IMR-90 (cell line): ENCODE measurements at regions not wholly inside any gene's neighbourhood (a gene's known extent, or its start where the extent isn't known, plus 50 kb on each side); places are given as distances from the start of the nearest gene placed in this dataset.

Source experiments
- ATAC-seq: fragments of 200-7000 bp; cut with Tn5 transposase; 2 replicates; pipeline ENCODE4 v1.9.1; 2020; ENCODE audit warnings: low read depth, mild to moderate bottlenecking, moderate library complexity
- BruUV-seq: library from RNA; stranded (reverse); fragments of 400-500 nt; replicated peaks from 2 replicates; lab custom pipeline; 2021; lab: Mats Ljungman, UMichigan
- CTCF ChIA-PET: fragments of 300-600 bp; formaldehyde crosslinking; extraction: SDS; loops from one replicate; lab custom pipeline; 2021; ENCODE audit warnings: antibody characterized with exemption; lab: Yijun Ruan, JAX
- POLR2A ChIA-PET: fragments of 300-600 bp; sonication (Branson Sonifier 250); formaldehyde crosslinking; loops from one replicate; lab custom pipeline; 2022; ENCODE audit warnings: antibody characterized with exemption; ENCODE audit not compliant: unreplicated experiment; lab: Charles Lee
- DNase-seq: peaks from one replicate; pipeline ENCODE4 v3.0.0; 2013
- H2AFZ ChIP-seq: replicated peaks from 2 replicates; pipeline ENCODE3; 2013; ENCODE audit warnings: low read length, mild to moderate bottlenecking; ENCODE audit not compliant: poor library complexity
- H2AK5ac ChIP-seq: 2 replicates; pipeline ENCODE4 v1.6.1; 2013; ENCODE audit warnings: low read depth, low read length, inconsistent platforms
- H2AK9ac ChIP-seq: replicated peaks from 2 replicates; pipeline ENCODE3; 2013; ENCODE audit warnings: mild to moderate bottlenecking, low read depth, low read length, moderate library complexity; ENCODE audit not compliant: poor library complexity
- H2BK120ac ChIP-seq: 2 replicates; pipeline ENCODE4 v1.6.1; 2013; ENCODE audit warnings: low read depth, low read length, inconsistent platforms
- H2BK15ac ChIP-seq: 3 replicates; pipeline ENCODE4 v1.6.1; 2013; ENCODE audit warnings: low read depth, low read length, inconsistent platforms
- H2BK20ac ChIP-seq: 2 replicates; pipeline ENCODE4 v1.6.1; 2013; ENCODE audit warnings: low read depth, mild to moderate bottlenecking, inconsistent platforms, low read length, moderate library complexity
- H2BK5ac ChIP-seq: 2 replicates; pipeline ENCODE4 v1.6.1; 2013; ENCODE audit warnings: mild to moderate bottlenecking, low read depth, low read length, inconsistent platforms; ENCODE audit not compliant: poor library complexity, severe bottlenecking
- H3K14ac ChIP-seq: replicated peaks from 2 replicates; pipeline ENCODE4 v1.6.1; 2013; ENCODE audit warnings: low read depth, low read length, inconsistent platforms
- H3K18ac ChIP-seq: 2 replicates; pipeline ENCODE4 v1.6.1; 2013; ENCODE audit warnings: low read depth, low read length, control low read depth
- H3K23ac ChIP-seq: 2 replicates; pipeline ENCODE4 v1.6.1; 2013; ENCODE audit warnings: low read depth, low read length, inconsistent platforms
- H3K27ac ChIP-seq: 2 replicates; pipeline ENCODE4 v1.5.1; 2013; ENCODE audit warnings: mild to moderate bottlenecking, control low read depth, low read length; ENCODE audit not compliant: insufficient read depth
- H3K27me3 ChIP-seq: 2 replicates; pipeline ENCODE4 v1.6.1; 2013; ENCODE audit warnings: low read length; ENCODE audit not compliant: control insufficient read depth, insufficient read depth
- H3K36me3 ChIP-seq: 2 replicates; pipeline ENCODE4 v1.6.1; 2013; ENCODE audit warnings: low read length, mixed read lengths; ENCODE audit not compliant: control insufficient read depth, insufficient read depth
- H3K4ac ChIP-seq: 2 replicates; pipeline ENCODE4 v1.6.1; 2013; ENCODE audit warnings: low read depth, low read length, inconsistent platforms
- H3K4me1 ChIP-seq: 2 replicates; pipeline ENCODE4 v1.6.1; 2013; ENCODE audit warnings: low read length, mixed read lengths; ENCODE audit not compliant: control insufficient read depth, insufficient read depth
- H3K4me2 ChIP-seq: 2 replicates; pipeline ENCODE4 v1.6.1; 2013; ENCODE audit warnings: low read depth, mild to moderate bottlenecking, control low read depth, low read length, moderate library complexity
- H3K4me3 ChIP-seq: 2 replicates; pipeline ENCODE4 v1.5.1; 2013; ENCODE audit warnings: low read depth, mild to moderate bottlenecking, control low read depth, low read length, moderate library complexity; ENCODE audit not compliant: insufficient read depth
- H3K56ac ChIP-seq: 2 replicates; pipeline ENCODE4 v1.6.1; 2013; ENCODE audit warnings: low read length, inconsistent platforms; ENCODE audit not compliant: insufficient read depth; ENCODE audit errors: extremely low read depth
- H3K79me1 ChIP-seq, 2 experiments: 2 replicates each; pipeline ENCODE4 v1.6.1; 2013; ENCODE audit warnings: low read length in 2 of 2, inconsistent platforms in 1 of 2, low read depth in 1 of 2
- H3K9ac ChIP-seq: 2 replicates; pipeline ENCODE4 v1.6.1; 2013; ENCODE audit warnings: low read depth, low read length, control low read depth
- H3K9me1 ChIP-seq: 2 replicates; pipeline ENCODE4 v1.6.1; 2013; ENCODE audit warnings: low read length, inconsistent platforms; ENCODE audit not compliant: insufficient read depth
- H3K9me3 ChIP-seq: 2 replicates; pipeline ENCODE4 v1.6.1; 2013; ENCODE audit warnings: low read length; ENCODE audit not compliant: control insufficient read depth, insufficient read depth
- H4K20me1 ChIP-seq: 2 replicates; pipeline ENCODE4 v1.6.1; 2013; ENCODE audit warnings: low read length, inconsistent platforms; ENCODE audit not compliant: insufficient read depth
- H4K5ac ChIP-seq: 2 replicates; pipeline ENCODE4 v1.6.1; 2013; ENCODE audit warnings: mild to moderate bottlenecking, low read depth, low read length, control low read depth
- H4K8ac ChIP-seq, 2 experiments: 2 replicates each; pipeline ENCODE4 v1.6.1; 2013; ENCODE audit warnings: low read depth in 2 of 2, low read length in 2 of 2, control low read depth in 1 of 2, inconsistent platforms in 1 of 2
- H4K91ac ChIP-seq: 2 replicates; pipeline ENCODE4 v1.6.1; 2013; ENCODE audit warnings: low read depth, low read length, inconsistent platforms; ENCODE audit not compliant: insufficient read depth
- BHLHE40 ChIP-seq: fragments of 150-350 bp; IDR thresholded peaks from 2 replicates; pipeline ENCODE4 v1.6.1; 2016; ENCODE audit warnings: mild to moderate bottlenecking, low read depth, low read length
- CEBPB ChIP-seq: IDR thresholded peaks from 2 replicates; pipeline ENCODE4 v1.6.1; 2012; ENCODE audit warnings: low read depth, low read length, improper control_type of control experiment
- FOS ChIP-seq: fragments of 150-350 bp; IDR thresholded peaks from 2 replicates; pipeline ENCODE4 v1.6.1; 2016; ENCODE audit warnings: low read depth, low read length
- MAFK ChIP-seq: IDR thresholded peaks from 2 replicates; pipeline ENCODE4 v1.6.1; 2012; ENCODE audit warnings: low read depth, low read length, improper control_type of control experiment
- NFE2L2 ChIP-seq: fragments of 150-350 bp; IDR thresholded peaks from 2 replicates; pipeline ENCODE4 v1.6.1; 2016; ENCODE audit warnings: low read depth, mild to moderate bottlenecking, low read length
- POLR2A ChIP-seq: IDR thresholded peaks from 2 replicates; pipeline ENCODE4 v1.6.1; 2012; ENCODE audit warnings: mild to moderate bottlenecking, low read depth, low read length
- RCOR1 ChIP-seq: IDR thresholded peaks from 2 replicates; pipeline ENCODE4 v1.6.1; 2012; ENCODE audit warnings: mild to moderate bottlenecking, low read length, improper control_type of control experiment; ENCODE audit not compliant: insufficient replicate concordance
- SMC3 ChIP-seq: fragments of 150-350 bp; IDR thresholded peaks from 2 replicates; pipeline ENCODE4 v1.6.1; 2016; ENCODE audit warnings: low read depth, mild to moderate bottlenecking, antibody characterized with exemption, low read length, moderate library complexity
- WGBS, 2 experiments: methylation state at CpG; one replicate each; pipeline versions ENCODE4 v1.1.5 to v1.1.7; 2013; ENCODE audit warnings: missing lambda C conversion rate in 2 of 2; ENCODE audit not compliant: insufficient read length in 1 of 2; ENCODE audit errors: extremely low coverage in 2 of 2; 5-methylcytosine and 5-hydroxymethylcytosine counted together
- dilution Hi-C: fragments of 300-500 bp; cut with HindIII; formaldehyde crosslinking; loops from one replicate; pipeline ENCODE4 v1.14.3; 2018; ENCODE audit warnings: low sequenced_read_pairs; ENCODE audit not compliant: unreplicated experiment
- in situ Hi-C: fragments of 300-500 bp; cut with MboI; formaldehyde crosslinking; loops from 3 replicates; pipeline ENCODE4 v1.14.3; 2019; ENCODE audit warnings: low sequenced_read_pairs, inconsistent platforms, mixed read lengths
- intact Hi-C: fragments of 100-400 bp; cut with micrococcal nuclease; formaldehyde crosslinking; loops from 2 replicates; pipeline ENCODE4 v1.10.0; 2022

GRCh38 chr12:107339487-107339886 is 246.1 kb upstream of the CRY1 start:
- H2AK5ac ChIP-seq: no peak overlapping the region
- POLR2A ChIA-PET: no interaction called here
- DNase-seq (no peak), ATAC-seq (no peak)
- H3K4me1 ChIP-seq: no peaks in the 10 kb centered on the region
- H2BK20ac ChIP-seq: no peak overlapping the region
- dilution Hi-C loops: no loop called here
- no peak overlapping the region for H3K14ac ChIP-seq
- H3K23ac ChIP-seq: no peak overlapping the region
- H3K56ac ChIP-seq: no peak overlapping the region
- H3K9ac ChIP-seq: no peak overlapping the region
- H3K9me1 ChIP-seq: no peaks in the 10 kb centered on the region
- CTCF ChIA-PET: no interaction called here
- WGBS, 2 experiments: no CpG with 5 or more reads among the region's 4 CpGs
- no peak overlapping the region for H4K8ac ChIP-seq
- H3K18ac ChIP-seq: no peak overlapping the region
- H2BK120ac ChIP-seq: no peak overlapping the region
- BruUV-seq: no TSS peak
- H3K27ac ChIP-seq: no peak overlapping the region
- H2AFZ ChIP-seq: no peak overlapping the region
- H4K5ac ChIP-seq: no peak overlapping the region
- no peak overlapping the region for H2BK5ac ChIP-seq
- H3K4ac ChIP-seq: no peak overlapping the region
- no peaks in the 10 kb centered on the region for H4K20me1 ChIP-seq
- no peak overlapping the region for H3K4me2 ChIP-seq
- H3K79me1 ChIP-seq: no peaks in the 10 kb centered on the region; a peak in 1 of 4 replicates
- no peaks in the 10 kb centered on the region for H3K36me3 ChIP-seq
- TF ChIP-seq RCOR1 (no peak), MAFK (no peak), FOS (no peak), SMC3 (no peak), NFE2L2 (no peak), POLR2A (no peak), CEBPB (no peak), BHLHE40 (no peak)
- no peak overlapping the region for H4K91ac ChIP-seq
- H3K4me3 ChIP-seq: no peak overlapping the region
- H3K9me3 ChIP-seq: no peaks in the 10 kb centered on the region
- intact Hi-C loops: no loop called here
- H3K27me3 ChIP-seq: no peaks in the 10 kb centered on the region; the same call in 1 of the 2 replicates
- H2AK9ac ChIP-seq: no peak overlapping the region
- in situ Hi-C loops: no loop called here
- H2BK15ac ChIP-seq: no peak overlapping the region
